GM12892 (cell line): ENCODE measurements at regions not wholly inside any gene's neighbourhood (a gene's known extent, or its start where the extent isn't known, plus 50 kb on each side); places are given as distances from the start of the nearest gene placed in this dataset.

Experiments
- POLR2A ChIP-seq: IDR thresholded peaks from 2 replicates; pipeline ENCODE4 v1.6.1; 2011; ENCODE audit warnings: low read depth, low read length, control low read depth
- POLR2AphosphoS5 ChIP-seq: IDR thresholded peaks from 2 replicates; pipeline ENCODE4 v1.6.1; 2011; ENCODE audit warnings: low read depth, low read length, control low read depth

DNA sequence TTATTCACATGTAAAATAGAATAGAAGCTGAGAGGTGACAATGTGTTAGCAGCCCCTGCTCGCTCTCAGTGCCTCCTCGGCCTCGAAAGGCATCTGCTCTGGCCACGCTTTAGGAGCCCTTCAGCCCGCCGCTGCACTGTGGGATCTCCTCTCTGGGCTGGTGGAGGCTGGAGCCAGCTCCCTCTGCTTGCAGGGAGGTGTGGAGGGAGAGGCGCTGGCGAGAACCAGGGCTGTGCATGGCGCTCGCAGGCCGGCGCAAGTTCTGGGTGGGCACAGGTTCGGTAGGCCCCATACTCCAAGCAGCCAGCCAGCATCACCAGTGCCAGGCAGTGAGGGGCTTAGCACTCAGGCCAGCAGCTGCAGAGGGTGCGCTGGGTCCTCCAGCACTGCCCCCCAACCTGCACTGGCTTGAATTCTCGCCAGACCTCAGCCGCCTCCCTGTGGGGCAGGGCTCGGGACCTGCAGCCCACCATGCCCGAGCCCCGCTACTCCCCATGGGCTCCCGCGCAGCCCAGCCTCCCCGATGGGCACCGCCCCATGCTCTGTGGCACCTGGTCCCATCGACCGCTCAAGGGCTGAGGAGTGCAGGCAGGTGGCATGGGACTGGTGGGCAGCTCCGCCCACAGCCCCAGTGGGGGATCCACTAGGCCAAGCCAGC is 1346.7 kb upstream of the IGFBP7 start:
- TF ChIP-seq POLR2A (no peak), POLR2AphosphoS5 (no peak)
